Left colon (tissue), 2 donors: ENCODE measurements at regions not wholly inside any gene's neighbourhood (a gene's known extent, or its start where the extent isn't known, plus 50 kb on each side); places are given as distances from the start of the nearest gene placed in this dataset.

Experiments used
- ATAC-seq: fragments of 200-7000 bp; cut with Tn5 transposase; one replicate; pipeline ENCODE4 v1.9.1; 2020; ENCODE audit warnings: mild to moderate bottlenecking, moderate library complexity
- DNase-seq, 2 donors: peaks; one replicate each; pipeline ENCODE4 v3.0.0-alpha.2; 2020
- intact Hi-C, 2 donors: fragments of 100-400 bp; cut with DNase I in 1 of 2; cut with micrococcal nuclease in 1 of 2; formaldehyde crosslinking; loops; one replicate each; pipeline versions ENCODE4 v1.11.2 to v1.14.0; 2022; cut with DNase I, micrococcal nuclease
- donor health status: DM: no; HTN: no; CAD: no.
- donor health status: DM: yes; HTN: yes; CAD: no.

DNA sequence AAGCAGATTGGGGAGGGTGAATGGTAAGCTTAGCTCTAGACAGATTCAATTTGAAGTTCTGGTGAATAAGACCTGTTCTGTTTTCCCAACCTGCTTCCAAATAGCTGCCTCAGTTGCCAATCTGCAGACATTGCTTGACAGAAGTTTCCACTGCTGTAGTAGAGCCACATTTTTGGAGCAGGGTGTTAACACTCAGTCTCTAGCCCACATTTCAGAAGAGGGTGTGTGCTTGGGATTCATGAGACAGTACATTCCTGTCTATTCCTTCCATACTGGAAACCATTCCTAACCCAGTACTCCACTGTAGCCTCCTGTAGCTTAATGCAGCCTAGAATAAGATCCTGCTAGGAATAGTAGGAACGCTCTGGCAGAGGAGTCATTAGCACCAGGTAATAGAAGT, 450.5 kb downstream of the NUF2 start:
- intact Hi-C loops, result no loop called here
- ATAC-seq (no peak), DNase-seq (no peak)

DNA sequence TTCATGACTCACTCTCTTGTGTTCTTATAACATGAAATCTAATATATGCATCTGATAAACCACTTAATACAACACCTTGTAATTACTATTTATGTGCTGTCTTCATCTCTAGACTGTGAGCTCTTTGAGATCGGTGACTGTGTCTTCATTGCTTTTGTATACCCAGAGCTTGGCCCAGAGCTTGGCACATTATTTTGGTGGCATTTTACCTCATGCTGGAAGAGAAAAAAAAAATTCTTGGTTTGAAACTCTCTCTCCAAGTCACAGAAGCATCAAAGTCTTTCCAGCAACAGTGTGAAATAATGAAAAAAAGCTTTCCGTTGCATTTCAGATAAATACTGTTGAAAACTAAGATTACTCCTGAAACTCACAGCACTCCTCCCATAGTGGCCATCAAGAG, 451.6 kb downstream of the NUF2 start:
- intact Hi-C loops, result no loop called here
- DNase-seq, result no peak
- ATAC-seq, result no peak

DNA sequence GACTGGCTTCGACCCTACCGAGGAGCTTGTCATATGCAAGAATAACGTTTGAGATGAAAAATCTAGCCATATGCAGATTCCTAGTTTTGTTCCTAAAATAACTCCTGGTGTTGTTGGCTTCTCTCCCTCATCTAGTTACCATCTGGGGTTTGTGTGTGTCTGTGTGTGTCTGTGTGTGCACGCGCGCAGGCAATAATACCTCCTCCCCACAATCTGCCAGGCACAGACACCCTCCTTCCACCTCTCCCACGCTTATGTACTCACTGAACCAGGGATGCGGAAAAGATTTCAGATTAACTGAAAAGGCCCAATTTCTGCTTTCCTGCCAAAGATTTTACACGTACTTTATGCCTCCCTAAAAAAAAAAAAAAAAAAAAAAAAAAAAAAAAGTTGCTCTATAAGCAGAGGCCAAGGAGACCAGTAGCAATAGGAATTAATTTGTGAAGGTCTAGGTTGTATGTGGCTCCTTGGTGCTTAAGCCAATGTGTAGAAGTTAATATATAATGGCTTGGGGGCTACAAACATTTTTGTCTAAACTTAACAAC, 452.7 kb downstream of the NUF2 start:
- DNase-seq (no peak), ATAC-seq (no peak)
- intact Hi-C loops, result no loop called here

DNA sequence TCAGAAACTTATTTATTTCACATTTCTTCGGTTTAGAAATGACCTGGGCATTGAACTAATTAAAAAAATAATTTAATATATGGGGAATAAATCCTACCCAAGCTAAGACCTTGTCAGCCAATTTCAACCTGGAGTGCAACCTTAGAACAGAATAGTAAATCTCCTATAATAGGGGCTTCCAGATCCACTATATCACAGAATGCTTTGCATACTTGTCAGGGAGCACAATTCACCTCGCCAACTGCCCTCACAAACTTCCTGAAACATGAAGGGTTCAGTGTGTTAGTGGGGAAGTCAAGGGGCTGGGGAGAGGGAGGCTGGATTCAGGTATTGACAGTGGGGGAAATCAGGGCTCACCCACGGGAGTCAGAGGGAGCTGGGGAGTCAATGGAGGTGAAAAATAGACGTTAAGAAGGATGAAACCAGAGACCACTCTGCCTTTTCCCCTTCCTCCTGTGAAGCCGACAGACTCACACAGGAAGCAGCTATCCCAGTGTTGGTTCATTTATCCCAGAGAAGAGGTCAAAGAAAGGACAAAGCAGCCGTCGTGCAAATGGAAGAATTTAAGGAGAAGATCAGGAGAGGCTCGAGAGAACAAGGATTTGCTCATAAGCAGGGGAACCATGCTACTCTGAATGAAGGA, 453.3 kb downstream of the NUF2 start:
- ATAC-seq (no peak), DNase-seq (no peak)
- intact Hi-C loops, result no loop called here

DNA sequence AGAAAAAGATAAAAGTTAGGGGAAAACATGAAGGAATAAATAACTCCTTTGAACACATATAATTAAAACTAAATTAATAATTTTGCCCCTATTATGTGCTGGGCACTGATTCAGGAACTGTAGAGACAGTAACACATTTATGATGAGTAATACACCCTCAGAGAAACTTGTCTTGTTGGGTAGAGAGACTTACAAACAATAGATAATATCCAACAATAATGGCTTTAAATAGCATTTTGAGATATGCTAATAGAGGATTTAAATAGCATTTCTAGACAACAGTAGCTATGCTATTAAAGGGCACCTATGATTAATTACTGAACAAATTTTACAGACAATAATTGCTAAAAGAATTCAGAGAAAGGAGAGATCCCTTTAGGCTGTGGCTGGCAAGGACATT, 455.5 kb downstream of the NUF2 start:
- ATAC-seq (no peak), DNase-seq (no peak)
- intact Hi-C loops, result no loop called here

DNA sequence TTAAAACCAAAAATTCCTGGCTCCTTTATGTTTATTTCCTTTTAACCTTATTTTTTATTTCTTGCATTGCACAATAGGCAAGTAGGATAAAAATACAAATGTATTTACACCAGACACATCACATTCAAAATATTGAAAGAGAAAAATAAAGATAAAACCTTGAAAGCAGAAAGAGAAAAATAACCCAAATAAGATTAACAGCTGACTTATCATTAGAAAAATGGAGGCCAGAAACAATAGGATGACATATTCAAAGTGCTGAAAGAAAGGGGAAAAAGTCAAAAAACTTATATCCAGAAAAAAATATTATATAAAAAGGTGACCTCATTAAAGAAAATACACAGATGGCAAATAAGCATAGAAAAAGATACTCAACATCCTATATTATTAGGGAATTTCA, 459.4 kb downstream of the NUF2 start:
- ATAC-seq (no peak), DNase-seq (no peak)
- intact Hi-C loops, result no loop called here

DNA sequence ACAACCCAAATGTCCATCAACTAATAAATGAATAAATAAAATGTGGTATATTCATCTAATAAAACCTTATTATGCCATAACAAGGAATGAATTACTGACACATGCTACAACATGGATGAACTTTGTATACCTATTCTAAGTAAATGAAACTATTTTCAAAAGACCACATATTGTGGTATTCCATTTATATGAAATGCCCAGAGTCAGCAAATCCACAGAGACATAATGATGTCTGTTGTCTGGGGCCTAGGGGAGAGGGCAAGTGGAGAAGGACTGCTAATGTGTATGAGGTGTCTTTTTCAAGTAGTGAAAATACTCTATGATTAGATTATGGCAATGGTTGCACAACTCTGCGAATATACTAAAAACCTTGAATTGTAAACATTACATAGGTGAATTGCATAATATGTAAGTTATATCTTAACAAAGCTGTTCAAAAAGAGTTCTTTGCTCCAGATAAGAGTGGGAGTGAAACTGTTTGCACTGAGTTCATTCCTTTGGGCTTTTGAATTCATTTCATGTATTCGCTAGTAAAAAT, 464.2 kb downstream of the NUF2 start:
- ATAC-seq (no peak), DNase-seq (no peak)
- intact Hi-C loops, result no loop called here

DNA sequence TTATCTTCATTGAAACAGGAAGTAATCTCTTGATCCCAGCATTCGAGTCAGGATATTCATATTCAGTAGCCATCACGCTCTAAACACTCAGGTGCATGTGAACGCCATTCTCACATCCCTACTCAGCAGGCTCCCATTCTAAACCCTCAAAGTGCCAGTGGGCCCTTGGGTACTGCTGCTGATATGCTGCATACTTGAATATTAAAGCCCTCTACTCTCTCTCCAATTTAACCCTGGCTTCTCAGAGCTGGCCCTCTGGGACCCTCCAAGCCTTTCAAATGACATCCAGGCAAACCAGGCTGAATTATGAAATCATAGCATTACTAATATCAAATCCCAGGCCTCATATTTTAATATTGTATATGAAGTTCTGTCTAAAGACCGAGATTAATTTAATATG, 468.2 kb downstream of the NUF2 start:
- intact Hi-C loops, result no loop called here
- DNase-seq (no peak), ATAC-seq (no peak)

DNA sequence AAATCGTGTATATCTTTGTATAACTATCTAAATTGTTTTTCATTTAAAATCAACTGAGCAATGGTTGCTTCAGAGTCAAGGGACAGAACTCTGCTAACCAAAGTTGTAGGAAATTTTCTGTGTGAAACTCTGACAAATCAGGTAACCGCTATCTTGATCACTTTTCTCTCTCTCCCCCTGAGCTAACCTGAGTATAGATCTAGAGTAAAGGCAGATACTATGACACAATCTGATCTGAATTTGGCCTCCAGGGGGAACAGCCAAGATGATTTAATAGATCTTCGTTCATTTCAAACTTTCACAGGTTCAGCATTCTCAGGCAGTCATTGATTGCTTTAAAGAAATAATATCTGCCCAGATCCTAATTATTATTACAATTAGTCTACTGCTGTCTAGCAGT, 472.8 kb downstream of the NUF2 start:
- DNase-seq, result no peak
- no peak for ATAC-seq
- intact Hi-C loops, result no loop called here

DNA sequence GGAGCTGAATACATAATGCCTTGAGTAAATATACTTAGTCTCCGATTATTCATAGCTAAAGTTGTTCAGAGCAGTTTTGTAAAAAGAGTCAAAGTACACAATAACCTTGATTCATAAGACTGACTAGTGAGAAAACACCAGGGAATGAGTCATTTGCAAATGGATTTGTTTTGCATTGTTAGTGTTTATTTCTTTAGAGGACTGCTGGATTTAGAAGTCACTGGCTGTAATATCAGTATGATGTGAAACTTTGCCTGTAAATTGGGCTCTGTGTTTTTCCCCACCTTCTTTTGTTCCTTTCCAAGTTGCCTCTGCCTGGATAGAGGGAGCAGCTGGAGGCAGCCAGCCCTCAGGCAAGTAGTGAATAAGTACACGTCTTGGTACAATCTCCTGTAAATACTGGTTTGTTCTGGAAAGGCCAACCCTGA, 474.7 kb downstream of the NUF2 start:
- ATAC-seq, result no peak
- DNase-seq, result no peak

DNA sequence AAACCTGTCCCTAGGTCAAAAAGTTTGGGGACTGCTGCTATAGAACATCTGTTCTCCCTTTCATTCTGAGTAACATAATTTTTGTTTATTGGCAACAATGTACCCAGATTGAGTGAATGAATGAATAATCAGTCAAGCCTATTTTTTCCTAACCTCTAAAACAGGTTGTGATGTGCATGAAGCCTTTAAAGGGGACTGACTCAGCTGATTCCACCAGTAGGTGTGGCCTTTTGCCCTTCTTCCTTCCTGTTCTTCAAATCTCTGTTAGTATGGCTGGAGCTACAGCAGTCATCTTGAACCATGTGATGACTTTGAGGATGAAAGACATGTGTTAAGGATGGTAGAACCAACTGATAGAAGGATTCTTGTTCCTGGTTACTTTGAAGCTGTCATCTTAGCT, 476.1 kb downstream of the NUF2 start:
- DNase-seq (no peak), ATAC-seq (no peak)
- intact Hi-C loops, result no loop called here

More for the DNA sequence above, 474.7 kb downstream of the NUF2 start:
- intact Hi-C loops, result no loop called here

DNA sequence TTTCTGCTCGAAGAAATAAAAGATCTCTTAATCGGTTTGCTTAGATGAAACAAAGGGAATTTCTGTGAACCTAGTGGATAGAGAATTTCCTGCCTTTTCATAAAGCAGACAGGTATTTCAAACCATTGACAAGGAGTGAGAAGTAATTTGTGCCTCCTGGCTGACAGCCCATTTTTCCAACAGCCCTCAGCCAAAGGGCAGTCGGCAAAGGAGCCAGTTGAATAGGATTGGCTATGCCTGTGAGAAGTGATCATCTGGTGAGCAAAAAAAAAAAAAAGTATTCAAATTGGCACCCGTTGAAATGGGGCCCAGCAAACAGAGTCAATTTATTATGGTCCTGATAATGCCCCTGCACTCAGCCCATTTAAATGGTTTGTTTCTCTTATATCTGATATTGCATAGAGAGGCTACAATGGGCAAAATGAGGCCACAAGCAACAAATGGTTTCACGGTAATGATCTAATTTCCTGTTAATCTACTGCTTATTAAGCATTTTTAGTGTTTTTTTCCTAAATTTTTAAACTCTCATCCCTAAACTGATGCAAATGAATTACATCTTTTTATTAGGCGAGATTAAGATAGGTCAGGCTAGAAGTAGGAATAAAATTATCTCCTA, 477.5 kb downstream of the NUF2 start:
- no peak for DNase-seq
- intact Hi-C loops, result no loop called here
- ATAC-seq, result no peak

DNA sequence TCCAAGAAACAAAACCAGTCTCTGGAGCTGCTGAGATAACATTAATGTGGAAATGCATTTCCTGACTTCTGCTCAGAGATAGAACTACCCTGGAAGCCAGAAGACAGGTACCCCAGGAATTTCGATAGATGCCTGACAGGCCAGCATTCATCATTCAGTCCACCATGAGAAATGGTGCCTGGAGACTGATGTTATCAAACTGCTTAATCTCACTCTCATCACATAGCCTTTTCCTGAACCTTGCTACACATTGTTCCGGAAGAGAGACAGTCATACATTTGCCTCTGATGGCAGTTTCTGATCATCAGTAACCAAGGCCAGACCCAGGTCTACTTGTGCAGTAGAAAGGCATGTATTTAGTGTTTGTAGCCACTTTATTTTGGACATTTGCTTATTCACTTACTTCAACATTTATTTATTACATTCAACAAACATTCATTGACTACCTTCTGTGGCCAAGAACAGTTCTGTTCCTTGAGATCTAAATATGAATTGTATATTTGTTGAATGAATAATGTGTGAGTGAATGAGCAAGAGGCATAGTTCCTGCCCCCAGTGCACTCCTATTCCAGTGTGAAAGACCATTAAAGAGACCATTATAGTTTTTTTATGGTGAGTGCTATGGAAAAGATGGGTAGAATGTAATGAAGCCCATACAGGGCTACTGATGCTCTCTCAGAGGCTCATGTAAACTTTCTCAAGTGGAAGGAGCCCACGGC, 485.7 kb downstream of the NUF2 start:
- no peak for DNase-seq
- intact Hi-C loops, result no loop called here
- ATAC-seq, result no peak

DNA sequence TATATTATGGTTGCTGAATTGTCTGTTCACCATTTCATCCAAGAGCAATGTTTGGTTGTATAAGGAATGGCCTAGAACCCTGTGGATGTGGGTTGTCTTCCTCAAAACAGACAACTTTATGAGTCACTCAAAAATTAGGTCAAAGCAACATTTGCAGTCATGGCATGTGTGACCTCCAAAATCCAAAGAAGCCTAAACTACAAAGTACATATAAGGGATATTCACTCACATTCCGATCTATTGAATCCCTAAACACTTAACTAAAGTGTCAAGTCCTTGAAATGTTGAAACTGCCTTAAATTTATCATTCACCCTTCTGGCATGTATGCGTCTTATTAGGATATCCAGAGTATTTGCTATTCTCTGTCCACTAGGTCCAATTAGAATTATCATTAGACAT, 491.5 kb downstream of the NUF2 start:
- ATAC-seq (no peak), DNase-seq (no peak)
- intact Hi-C loops, result no loop called here

DNA sequence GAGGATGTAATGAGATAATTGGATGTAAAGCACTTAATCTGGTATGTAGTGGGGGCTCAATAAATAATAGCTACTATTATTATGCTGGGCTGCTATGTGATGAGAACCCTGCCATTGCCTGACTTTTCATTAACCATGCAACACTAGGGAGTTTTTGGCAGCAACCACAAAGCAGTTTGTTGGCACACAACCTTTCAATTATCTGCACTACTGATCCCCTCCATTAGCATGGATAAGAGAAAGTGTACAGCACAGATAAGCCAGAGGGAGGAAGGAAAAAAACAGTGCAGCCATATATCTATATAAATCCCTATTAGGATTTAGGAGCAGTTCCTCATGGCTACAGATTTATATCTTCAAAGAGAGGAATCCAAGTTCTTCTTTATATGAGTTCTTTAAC, 498.5 kb downstream of the NUF2 start:
- ATAC-seq (no peak), DNase-seq (no peak)
- intact Hi-C loops, result no loop called here

DNA sequence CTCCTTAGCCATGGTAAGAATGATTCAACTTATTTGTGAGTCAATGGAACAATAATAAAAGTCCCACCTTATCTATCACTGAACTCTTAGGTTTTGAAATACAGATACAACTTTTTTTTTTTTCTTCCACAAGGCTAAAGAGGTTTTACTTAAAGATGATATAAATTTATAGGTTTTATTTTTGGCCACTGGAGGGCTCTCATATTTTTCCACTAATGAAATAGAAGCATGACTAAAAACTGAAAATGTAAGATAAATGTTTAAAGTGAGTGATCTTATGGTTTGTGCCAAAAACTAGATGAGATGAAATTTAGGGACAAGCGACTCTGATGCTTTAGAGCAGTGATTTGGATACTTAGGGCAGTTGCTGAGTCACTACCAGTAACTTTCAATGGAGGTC, 499.0 kb downstream of the NUF2 start:
- DNase-seq, result no peak
- intact Hi-C loops, result no loop called here
- no peak for ATAC-seq

DNA sequence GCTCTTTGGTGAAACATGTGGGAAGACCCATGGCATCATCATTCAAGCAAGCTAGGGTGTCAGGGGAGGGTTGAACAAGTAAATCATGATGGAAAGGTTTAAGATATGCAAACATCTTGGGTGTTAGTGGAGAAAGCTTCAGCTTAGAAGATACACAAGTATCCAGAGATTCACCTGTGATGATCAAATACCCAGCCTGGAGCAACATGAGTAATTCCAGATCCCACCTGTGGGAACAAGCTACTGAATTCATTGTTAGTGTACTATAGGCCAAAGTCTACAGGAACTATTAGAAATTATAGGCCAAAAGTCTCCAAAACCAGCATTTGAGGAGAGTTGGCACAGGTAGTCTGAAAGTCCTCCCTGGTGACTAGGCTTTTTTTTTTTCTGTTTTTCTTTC, 499.9 kb downstream of the NUF2 start:
- no peak for DNase-seq
- ATAC-seq, result no peak
- intact Hi-C loops, result no loop called here

DNA sequence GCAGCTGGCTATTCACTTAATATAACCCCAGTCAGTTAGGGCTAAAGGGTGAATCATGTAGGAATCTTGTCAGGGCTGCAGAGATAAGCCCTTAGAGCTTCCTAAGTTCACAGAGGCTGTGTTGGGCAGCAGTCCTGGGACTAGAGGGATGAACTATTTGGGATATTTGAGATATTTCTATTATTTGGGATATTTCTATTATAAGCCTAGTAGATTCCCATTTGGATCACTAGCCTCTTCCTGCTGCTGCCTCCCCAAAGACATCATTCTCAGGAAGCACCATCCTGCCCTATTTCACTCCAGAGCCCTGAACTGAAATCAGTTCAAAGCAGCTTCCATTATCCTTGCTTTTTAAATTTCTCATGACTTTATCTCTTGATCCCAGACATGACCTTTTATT, 501.3 kb downstream of the NUF2 start:
- ATAC-seq (no peak), DNase-seq (no peak)
- intact Hi-C loops, result no loop called here

DNA sequence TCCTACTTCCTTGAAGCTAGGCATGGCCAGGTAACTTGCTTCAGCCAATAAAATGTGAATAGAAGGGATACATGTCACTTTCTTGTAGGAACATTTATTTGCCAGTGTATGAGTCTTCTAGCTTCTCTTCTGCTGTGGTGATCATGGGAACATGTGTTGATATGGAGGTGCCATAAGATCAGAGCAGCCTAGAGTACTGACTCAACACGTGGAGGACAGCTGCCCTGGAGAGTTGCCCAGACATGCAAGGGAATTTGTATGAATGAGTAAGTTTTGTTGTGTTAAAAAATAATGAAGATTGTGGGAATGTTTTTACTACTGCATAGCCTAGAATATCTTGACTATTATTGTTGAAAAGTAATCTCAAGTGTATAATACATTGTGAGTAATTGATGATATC, 502.3 kb downstream of the NUF2 start:
- no peak for DNase-seq
- no peak for ATAC-seq
- intact Hi-C loops, result no loop called here

DNA sequence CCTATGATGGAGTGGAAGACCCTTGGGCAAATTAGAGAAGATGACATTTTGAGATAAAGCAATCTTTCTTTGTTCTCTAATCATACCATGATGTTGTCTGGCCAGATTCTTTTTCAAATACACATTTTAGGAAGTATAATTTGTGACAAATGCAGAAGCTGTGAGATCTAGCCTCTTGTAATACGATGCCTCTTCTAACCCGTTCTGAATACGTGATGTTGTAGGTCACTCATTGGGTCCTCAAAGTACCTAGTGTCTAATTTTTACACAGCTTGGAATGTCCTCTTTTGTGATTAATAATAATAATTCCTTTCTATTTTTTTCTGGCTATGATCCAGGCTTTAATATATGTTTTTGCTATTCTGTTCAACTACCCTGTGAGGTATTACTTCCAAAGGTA, 502.7 kb downstream of the NUF2 start:
- no peak for ATAC-seq
- DNase-seq, result no peak
- intact Hi-C loops, result no loop called here
